Endothelial cell of umbilical vein (primary cell): ENCODE measurements at regions not wholly inside any gene's neighbourhood (a gene's known extent, or its start where the extent isn't known, plus 50 kb on each side); places are given as distances from the start of the nearest gene placed in this dataset.

ENCODE experiments used
- BruUV-seq: library from RNA; stranded (reverse); fragments of 400-500 nt; replicated peaks from 2 replicates; lab custom pipeline; 2021; lab: Mats Ljungman, UMichigan
- CTCF ChIA-PET: fragments of 300-600, 350-600 bp; sonication (Branson Sonifier 250); formaldehyde crosslinking; loops from one replicate; lab custom pipeline; 2021; ENCODE audit warnings: antibody characterized with exemption, inconsistent platforms; lab: Charles Lee
- POLR2A ChIA-PET: fragments of 300-600, 350-600 bp; sonication (Branson Sonifier 250); formaldehyde crosslinking; loops from one replicate; lab custom pipeline; 2021; ENCODE audit warnings: antibody characterized with exemption, inconsistent platforms; lab: Charles Lee
- DNase-seq: peaks from one replicate; pipeline ENCODE4 v3.0.0-alpha.2; 2011; ENCODE audit warnings: low read depth, low spot score
- FAIRE-seq: peaks from 2 replicates; lab custom pipeline; 2011; peaks lifted over from hg19 to GRCh38; lab: Jason Lieb, UNC
- H2AFZ ChIP-seq: 2 replicates; pipeline ENCODE4 v1.6.0; 2012; ENCODE audit warnings: low read depth, low read length, control low read depth, inconsistent platforms
- H3K27ac ChIP-seq: 2 replicates; pipeline ENCODE4 v1.5.1; 2011; ENCODE audit warnings: low read depth, mild to moderate bottlenecking, control low read depth, low read length, moderate library complexity; ENCODE audit not compliant: insufficient read depth
- H3K27me3 ChIP-seq, 2 experiments: 2 replicates each; pipeline versions ENCODE4 v1.6.0 to v1.6.1; 2011; ENCODE audit warnings: low read length in 2 of 2, mixed read lengths in 1 of 2; ENCODE audit not compliant: control insufficient read depth in 2 of 2, insufficient read depth in 2 of 2
- H3K36me3 ChIP-seq, 2 experiments: 2 replicates in 1 of 2; 3 replicates in 1 of 2; pipeline ENCODE4 v1.5.1; 2011; ENCODE audit warnings: low read length in 2 of 2, mild to moderate bottlenecking in 1 of 2, moderate library complexity in 1 of 2; ENCODE audit not compliant: control insufficient read depth in 2 of 2, insufficient read depth in 2 of 2; ENCODE audit errors: extremely low read depth in 1 of 2
- H3K4me1 ChIP-seq: 3 replicates; pipeline ENCODE4 v1.5.1; 2011; ENCODE audit warnings: mild to moderate bottlenecking, low read length; ENCODE audit not compliant: control insufficient read depth, insufficient read depth; ENCODE audit errors: extremely low read depth
- H3K4me2 ChIP-seq: 2 replicates; pipeline ENCODE4 v1.6.1; 2011; ENCODE audit warnings: low read length, control low read depth, mixed read lengths; ENCODE audit not compliant: insufficient read depth
- H3K4me3 ChIP-seq, 3 experiments: fragments of 200-600 bp in 1 of 3; sonication (generic), shearing (Covaris generic) in 1 of 3; replicated peaks in 1 of 3; 2 replicates each; pipeline ENCODE4 v1.5.1; 2011 to 2016; ENCODE audit warnings: control low read depth in 3 of 3, low read length in 3 of 3, mild to moderate bottlenecking in 2 of 3, inconsistent platforms in 1 of 3, low read depth in 1 of 3, moderate library complexity in 1 of 3; ENCODE audit not compliant: insufficient read depth in 1 of 3
- H3K79me2 ChIP-seq: 2 replicates; pipeline ENCODE4 v1.6.0; 2012; ENCODE audit warnings: low read length, inconsistent platforms; ENCODE audit not compliant: control insufficient read depth, insufficient read depth
- H3K9ac ChIP-seq: replicated peaks from 2 replicates; pipeline ENCODE3; 2011; ENCODE audit warnings: low read length, control low read depth; ENCODE audit not compliant: insufficient read depth; ENCODE audit errors: extremely low read depth
- H3K9me1 ChIP-seq: replicated peaks from 3 replicates; pipeline ENCODE4 v1.6.0; 2011; ENCODE audit warnings: mild to moderate bottlenecking, low read length; ENCODE audit not compliant: control insufficient read depth, insufficient read depth; ENCODE audit errors: extremely low read depth
- H3K9me3 ChIP-seq: replicated peaks from 2 replicates; pipeline ENCODE4 v1.5.1; 2012; ENCODE audit warnings: low read length, inconsistent platforms; ENCODE audit not compliant: control insufficient read depth, insufficient read depth
- H4K20me1 ChIP-seq: replicated peaks from 2 replicates; pipeline ENCODE3; 2011; ENCODE audit warnings: mild to moderate bottlenecking, low read length; ENCODE audit not compliant: control insufficient read depth, insufficient read depth; ENCODE audit errors: extremely low read depth
- CTCF ChIP-seq, 2 donors: IDR thresholded peaks; 1 replicate in 1 of 2; 2 replicates in 1 of 2; pipeline ENCODE4 v1.5.1; 2011; ENCODE audit warnings: low read length in 2 of 2, mild to moderate bottlenecking in 2 of 2, moderate library complexity in 2 of 2, control low read depth in 1 of 2, inconsistent platforms in 1 of 2, low read depth in 1 of 2; ENCODE audit not compliant: insufficient read depth in 1 of 2; ENCODE audit errors: extremely low read depth in 1 of 2
- EZH2 ChIP-seq: IDR thresholded peaks from 2 replicates; pipeline ENCODE4 v1.6.1; 2012; ENCODE audit warnings: borderline replicate concordance, low read depth, mild to moderate bottlenecking, moderate library complexity, low read length, inconsistent platforms; ENCODE audit not compliant: severe bottlenecking
- FOS ChIP-seq: IDR thresholded peaks from 2 replicates; pipeline ENCODE4 v1.6.1; 2011; ENCODE audit warnings: mild to moderate bottlenecking, low read length, moderate library complexity, borderline replicate concordance; ENCODE audit not compliant: insufficient read depth
- GATA2 ChIP-seq: IDR thresholded peaks from 2 replicates; pipeline ENCODE4 v1.7.0; 2011; ENCODE audit warnings: low read depth, mild to moderate bottlenecking, moderate library complexity, mixed read lengths, low read length; ENCODE audit not compliant: insufficient read length, insufficient read depth
- JUN ChIP-seq: IDR thresholded peaks from 2 replicates; pipeline ENCODE4 v1.6.1; 2011; ENCODE audit warnings: borderline replicate concordance, low read depth; ENCODE audit not compliant: insufficient read length, insufficient read depth
- MYC ChIP-seq: IDR thresholded peaks from one replicate; pipeline ENCODE4 v1.6.1; 2011; ENCODE audit warnings: mild to moderate bottlenecking, low read depth, low read length
- POLR2A ChIP-seq: IDR thresholded peaks from 2 replicates; pipeline ENCODE4 v1.6.1; 2012; ENCODE audit warnings: low read depth, mild to moderate bottlenecking, control low read depth, low read length
- POLR2AphosphoS5 ChIP-seq: IDR thresholded peaks from 2 replicates; pipeline ENCODE4 v1.6.1; 2012; ENCODE audit warnings: low read depth, mild to moderate bottlenecking, control low read depth, low read length, moderate library complexity; ENCODE audit not compliant: insufficient read depth
- dilution Hi-C: fragments of 300-500 bp; cut with MboI; formaldehyde crosslinking; loops from one replicate; pipeline ENCODE4 v1.15.0; 2019; ENCODE audit warnings: low sequenced_read_pairs; ENCODE audit not compliant: extremely low pct_ligation_motif_present
- intact Hi-C: fragments of 100-400 bp; cut with micrococcal nuclease; formaldehyde crosslinking; loops from one replicate; pipeline ENCODE4 v1.10.0; 2022
- TF ChIP-seq, protein P1 (sequence below): IDR thresholded peaks from 2 replicates; pipeline ENCODE4 v1.6.1; 2011; ENCODE audit not compliant: insufficient read depth, insufficient read length

DNA sequence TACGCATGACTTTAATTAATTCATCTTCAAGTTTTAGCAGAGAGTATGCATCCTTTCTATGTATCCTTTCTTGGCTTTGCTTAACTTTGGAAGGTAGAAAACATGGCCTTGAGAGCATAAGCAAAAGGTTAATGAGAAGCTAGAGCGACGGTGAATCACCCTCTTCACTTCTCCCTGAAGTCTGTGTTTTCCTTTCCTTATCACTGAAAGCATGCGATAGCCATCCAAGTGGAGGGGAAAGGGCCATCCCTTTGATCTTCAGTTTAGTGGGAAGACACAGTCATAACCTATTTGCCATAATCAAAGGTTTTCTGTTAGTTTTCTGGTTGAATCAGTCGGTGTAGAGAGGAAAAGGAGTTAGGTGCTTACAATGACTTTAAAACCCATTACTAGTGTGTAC is 354.0 kb upstream of the ROBO2 start:
- intact Hi-C loops (no loop called here), dilution Hi-C loops (no loop called here)
- Histone ChIP-seq H3K4me2 (no peak overlapping the region), H3K36me3 (no peaks in the 10 kb centered on the region), H4K20me1 (no peaks in the 10 kb centered on the region), H3K9me3 (no peaks in the 10 kb centered on the region), H3K79me2 (no peaks in the 10 kb centered on the region), H2AFZ (no peak overlapping the region), H3K9ac (no peak overlapping the region), H3K4me1 (no peaks in the 10 kb centered on the region), H3K27me3 (no peaks in the 10 kb centered on the region), H3K4me3 (no peak overlapping the region), H3K9me1 (no peaks in the 10 kb centered on the region), H3K27ac (no peak overlapping the region)
- no TSS peak for BruUV-seq
- no peak for TF ChIP-seq FOS
- no peak for TF ChIP-seq GATA2
- TF ChIP-seq JUN: no peak
- no peak for TF ChIP-seq POLR2AphosphoS5
- TF ChIP-seq POLR2A: no peak
- no peak for TF ChIP-seq MYC
- TF ChIP-seq EZH2: no peak
- TF ChIP-seq, protein P1, sequence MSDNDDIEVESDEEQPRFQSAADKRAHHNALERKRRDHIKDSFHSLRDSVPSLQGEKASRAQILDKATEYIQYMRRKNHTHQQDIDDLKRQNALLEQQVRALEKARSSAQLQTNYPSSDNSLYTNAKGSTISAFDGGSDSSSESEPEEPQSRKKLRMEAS: no peak
- TF ChIP-seq CTCF (IDR thresholded peaks at IDR 0.05; ENCODE audit: extremely low read depth in 1 of 2, insufficient read depth in 1 of 2, low read depth in 1 of 2, low read length in 2 of 2): no peak
- DNase-seq (no peak), FAIRE-seq (no peak)
- CTCF ChIA-PET: no interaction called here
- POLR2A ChIA-PET: no interaction called here
